Mesenchymal stem cell (in vitro differentiated cells and primary cell): ENCODE measurements at regions not wholly inside any gene's neighbourhood (a gene's known extent, or its start where the extent isn't known, plus 50 kb on each side); places are given as distances from the start of the nearest gene placed in this dataset.

Experiments
- DNase-seq: peaks from one replicate; pipeline ENCODE4 v3.0.0-alpha.2; 2013
- H2AFZ ChIP-seq: one replicate; pipeline ENCODE4 v1.6.1; 2013; ENCODE audit warnings: low read depth, mild to moderate bottlenecking, control low read depth, inconsistent platforms, low read length, moderate library complexity
- H2AK5ac ChIP-seq: 2 replicates; pipeline ENCODE4 v1.6.1; 2013; ENCODE audit warnings: low read length, moderate library complexity, mild to moderate bottlenecking, inconsistent platforms; ENCODE audit not compliant: severe bottlenecking
- H2BK120ac ChIP-seq: one replicate; pipeline ENCODE4 v1.6.1; 2013; ENCODE audit warnings: low read depth, mild to moderate bottlenecking, inconsistent platforms, low read length, moderate library complexity
- H2BK12ac ChIP-seq, 2 experiments: one replicate each; pipeline ENCODE4 v1.6.1; 2013; ENCODE audit warnings: inconsistent platforms in 2 of 2, low read length in 2 of 2, mild to moderate bottlenecking in 2 of 2, moderate library complexity in 2 of 2, control low read depth in 1 of 2
- H2BK15ac ChIP-seq: one replicate; pipeline ENCODE4 v1.6.1; 2013; ENCODE audit warnings: mild to moderate bottlenecking, low read depth, inconsistent platforms; ENCODE audit not compliant: poor library complexity, severe bottlenecking
- H2BK5ac ChIP-seq: 2 replicates; pipeline ENCODE4 v1.6.1; 2013; ENCODE audit warnings: low read depth, mild to moderate bottlenecking, low read length, control low read depth, inconsistent platforms; ENCODE audit not compliant: poor library complexity, severe bottlenecking
- H3K14ac ChIP-seq, 2 experiments: one replicate each; pipeline ENCODE4 v1.6.1; 2013; ENCODE audit warnings: inconsistent platforms in 2 of 2, low read length in 2 of 2, control low read depth in 1 of 2, mild to moderate bottlenecking in 1 of 2, moderate library complexity in 1 of 2
- H3K18ac ChIP-seq, 2 experiments: one replicate each; pipeline ENCODE4 v1.6.1; 2013; ENCODE audit warnings: inconsistent platforms in 2 of 2, low read length in 2 of 2, control low read depth in 1 of 2, low read depth in 1 of 2, mild to moderate bottlenecking in 1 of 2
- H3K23ac ChIP-seq, 2 experiments: one replicate each; pipeline ENCODE4 v1.6.1; 2013; ENCODE audit warnings: inconsistent platforms in 2 of 2, low read length in 2 of 2, mild to moderate bottlenecking in 2 of 2, moderate library complexity in 2 of 2, control low read depth in 1 of 2
- H3K27ac ChIP-seq: 2 replicates; pipeline ENCODE4 v1.5.1; 2013; ENCODE audit warnings: mild to moderate bottlenecking, moderate library complexity, low read length, control low read depth, inconsistent platforms; ENCODE audit not compliant: poor library complexity, severe bottlenecking
- H3K27me3 ChIP-seq, 2 experiments: 2 replicates each; pipeline versions ENCODE4 v1.6.1 to v1.7.0; 2013; ENCODE audit warnings: low read length in 2 of 2, mild to moderate bottlenecking in 2 of 2, moderate library complexity in 2 of 2, control low read depth in 1 of 2, inconsistent platforms in 1 of 2; ENCODE audit not compliant: control insufficient read depth in 1 of 2, insufficient read depth in 1 of 2
- H3K36me3 ChIP-seq, 2 experiments: 2 replicates each; pipeline versions ENCODE4 v1.6.1 to v1.7.0; 2013; ENCODE audit warnings: low read length in 2 of 2, control low read depth in 1 of 2, inconsistent platforms in 1 of 2, low read depth in 1 of 2, mild to moderate bottlenecking in 1 of 2; ENCODE audit not compliant: insufficient read depth in 2 of 2, control insufficient read depth in 1 of 2
- H3K4ac ChIP-seq, 2 experiments: one replicate each; pipeline ENCODE4 v1.6.1; 2013; ENCODE audit warnings: inconsistent platforms in 2 of 2, low read length in 2 of 2, mild to moderate bottlenecking in 2 of 2, moderate library complexity in 2 of 2, control low read depth in 1 of 2, low read depth in 1 of 2
- H3K4me1 ChIP-seq: 2 replicates; pipeline ENCODE4 v1.6.1; 2013; ENCODE audit warnings: low read depth, low read length, control low read depth; ENCODE audit not compliant: control insufficient read depth, insufficient read depth
- H3K4me2 ChIP-seq: 2 replicates; pipeline ENCODE4 v1.6.1; 2013; ENCODE audit warnings: low read length, mild to moderate bottlenecking, inconsistent platforms; ENCODE audit not compliant: poor library complexity, severe bottlenecking
- H3K4me3 ChIP-seq, 2 experiments: 2 replicates each; pipeline versions ENCODE4 v1.5.1 to v1.7.0; 2013; ENCODE audit warnings: low read length in 2 of 2, mild to moderate bottlenecking in 2 of 2, control low read depth in 1 of 2, low read depth in 1 of 2; ENCODE audit not compliant: insufficient read depth in 1 of 2
- H3K79me1 ChIP-seq: replicated peaks from 2 replicates; pipeline ENCODE4 v1.6.1; 2013; ENCODE audit warnings: mild to moderate bottlenecking, control low read depth, low read length, inconsistent platforms; ENCODE audit not compliant: poor library complexity, severe bottlenecking
- H3K9ac ChIP-seq: 2 replicates; pipeline ENCODE4 v1.7.0; 2013; ENCODE audit warnings: mild to moderate bottlenecking, low read length, moderate library complexity
- H3K9me3 ChIP-seq: 2 replicates; pipeline ENCODE4 v1.7.0; 2013; ENCODE audit warnings: mild to moderate bottlenecking, low read length; ENCODE audit not compliant: control insufficient read depth
- H4K8ac ChIP-seq: one replicate; pipeline ENCODE4 v1.6.1; 2013; ENCODE audit warnings: inconsistent platforms, mild to moderate bottlenecking, low read length, moderate library complexity
- H4K91ac ChIP-seq: one replicate; pipeline ENCODE4 v1.6.1; 2013; ENCODE audit warnings: mild to moderate bottlenecking, low read length, inconsistent platforms
- WGBS: methylation state at CpG from one replicate; pipeline ENCODE4 v1.1.7; 2013; ENCODE audit warnings: mixed read lengths; 5-methylcytosine and 5-hydroxymethylcytosine counted together

GRCh38 chr10:47090903-47091302, 179.7 kb downstream of the PTPN20 start:
- no peak overlapping the region for H2AFZ ChIP-seq
- no peak overlapping the region for H2BK15ac ChIP-seq
- peaks cover 5% of the 10 kb centered on the region for H3K4me1 ChIP-seq
- H3K4me3 ChIP-seq, result no peak overlapping the region
- no peak overlapping the region for H2AK5ac ChIP-seq
- no peaks in the 10 kb centered on the region for H3K9me3 ChIP-seq
- H2BK5ac ChIP-seq, result no peak overlapping the region
- H3K79me1 ChIP-seq, result no peaks in the 10 kb centered on the region
- no peak overlapping the region for H3K4ac ChIP-seq
- no peak overlapping the region for H3K23ac ChIP-seq
- H3K18ac ChIP-seq, result no peak overlapping the region
- H3K36me3 ChIP-seq, result no peaks in the 10 kb centered on the region
- H2BK120ac ChIP-seq, result no peak overlapping the region
- no peak for DNase-seq
- no peak overlapping the region for H4K91ac ChIP-seq
- no peak overlapping the region for H3K14ac ChIP-seq
- no peak overlapping the region for H4K8ac ChIP-seq
- H3K9ac ChIP-seq, result no peak overlapping the region
- WGBS, result 81% methylated on average over 6 of the region's 7 CpGs
- H3K27ac ChIP-seq, result peak overlapping the region; percentile 21
- no peak overlapping the region for H3K4me2 ChIP-seq
- H2BK12ac ChIP-seq, result no peak overlapping the region
- H3K27me3 ChIP-seq, result peaks cover 3 to 34% of the 10 kb centered on the region in 2 experiments

- Histone ChIP-seq H3K79me1 (no peaks in the 10 kb centered on the region), H3K36me3 (no peaks in the 10 kb centered on the region), H3K9me3 (no peaks in the 10 kb centered on the region), H3K4me2 (no peak overlapping the region), H2AK5ac (no peak overlapping the region), H3K4ac (no peak overlapping the region), H3K27me3 (peaks cover 3 to 34% of the 10 kb centered on the region in 2 experiments), H3K9ac (no peak overlapping the region), H2BK12ac (no peak overlapping the region), H3K4me1 (peaks cover 5% of the 10 kb centered on the region), H3K27ac (no peak overlapping the region), H3K14ac (no peak overlapping the region), H2BK15ac (no peak overlapping the region), H3K4me3 (no peak overlapping the region), H3K18ac (no peak overlapping the region), H4K91ac (no peak overlapping the region), H4K8ac (no peak overlapping the region), H2BK120ac (no peak overlapping the region), H2BK5ac (no peak overlapping the region), H3K23ac (no peak overlapping the region), H2AFZ (no peak overlapping the region)
- WGBS, result 59% methylated on average over 2 of the region's 2 CpGs
- no peak for DNase-seq
These were observed 180.2 kb downstream of the PTPN20 start for GRCh38 chr10:47091421-47091820.

DNA sequence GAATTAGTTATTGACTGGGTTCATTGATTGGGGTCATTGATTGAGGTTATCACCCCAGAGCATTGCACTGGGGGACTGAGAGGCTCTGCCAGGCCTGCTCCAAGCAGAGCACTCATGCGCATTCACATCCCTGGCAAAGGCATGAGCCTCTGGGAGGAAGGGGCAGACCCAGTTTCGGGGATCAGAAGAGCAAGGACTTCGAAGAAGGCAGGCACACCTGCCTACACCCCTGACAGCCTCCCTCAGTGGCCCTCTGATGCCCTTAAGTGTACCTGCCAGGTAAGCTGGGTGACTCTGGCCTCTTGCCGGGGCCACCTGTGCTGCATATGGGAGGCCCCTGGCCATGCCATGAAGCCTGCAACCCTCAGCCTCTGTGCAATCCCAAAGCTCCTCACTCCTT, 181.1 kb downstream of the PTPN20 start:
- Histone ChIP-seq H3K4me2 (no peak overlapping the region), H3K23ac (no peak overlapping the region), H3K9me3 (no peaks in the 10 kb centered on the region), H4K8ac (no peak overlapping the region), H4K91ac (no peak overlapping the region), H3K4me1 (peaks cover 5% of the 10 kb centered on the region), H3K79me1 (no peaks in the 10 kb centered on the region), H2BK12ac (no peak overlapping the region), H3K4me3 (no peak overlapping the region), H2BK15ac (no peak overlapping the region), H3K9ac (no peak overlapping the region), H3K4ac (no peak overlapping the region), H3K27me3 (peaks cover 3 to 34% of the 10 kb centered on the region in 2 experiments), H2AFZ (no peak overlapping the region), H2BK5ac (no peak overlapping the region), H3K14ac (no peak overlapping the region), H2BK120ac (no peak overlapping the region), H2AK5ac (no peak overlapping the region), H3K18ac (no peak overlapping the region), H3K27ac (no peak overlapping the region), H3K36me3 (no peaks in the 10 kb centered on the region)
- WGBS, result 81% methylated on average over 4 of the region's 4 CpGs
- no peak for DNase-seq

- H2BK12ac ChIP-seq, result no peak overlapping the region
- no peaks in the 10 kb centered on the region for H3K36me3 ChIP-seq
- H2BK5ac ChIP-seq, result no peak overlapping the region
- no peak overlapping the region for H4K91ac ChIP-seq
- H3K4me2 ChIP-seq, result no peak overlapping the region
- H3K79me1 ChIP-seq, result no peaks in the 10 kb centered on the region
- peaks cover 5% of the 10 kb centered on the region for H3K4me1 ChIP-seq
- 91% methylated on average over 5 of the region's 5 CpGs for WGBS
- no peak overlapping the region for H3K14ac ChIP-seq
- H2AFZ ChIP-seq, result no peak overlapping the region
- H3K9me3 ChIP-seq, result no peaks in the 10 kb centered on the region
- H3K9ac ChIP-seq, result no peak overlapping the region
- H2BK15ac ChIP-seq, result no peak overlapping the region
- H3K27me3 ChIP-seq, result peaks cover 3 to 31% of the 10 kb centered on the region in 2 experiments
- H2BK120ac ChIP-seq, result no peak overlapping the region
- H3K4me3 ChIP-seq, result no peak overlapping the region
- H3K27ac ChIP-seq, result no peak overlapping the region
- no peak overlapping the region for H3K18ac ChIP-seq
- no peak overlapping the region for H3K23ac ChIP-seq
- no peak overlapping the region for H4K8ac ChIP-seq
- no peak for DNase-seq
- no peak overlapping the region for H3K4ac ChIP-seq
- H2AK5ac ChIP-seq, result no peak overlapping the region
These were observed 181.6 kb downstream of the PTPN20 start for GRCh38 chr10:47092831-47093230.
